ENCODE measurements at regions not wholly inside any gene's neighbourhood (a gene's known extent, or its start where the extent isn't known, plus 50 kb on each side); places are given as distances from the start of the nearest gene placed in this dataset.
"Not testable (repeated sequence)": the region's sequence is repeated elsewhere in the genome, so short reads cannot be mapped to it uniquely, and the experiment has no call there.

- H3K27ac ChIP-seq = no peak overlapping the region
- H3K4me1 ChIP-seq = no peaks in the 10 kb centered on the region
- H3K4me3 ChIP-seq = no peak overlapping the region
- H3K36me3 ChIP-seq = no peaks in the 10 kb centered on the region
- TF ChIP-seq CTCF (IDR thresholded peaks at IDR 0.05) = no peak
- H3K9me3 ChIP-seq = no peaks in the 10 kb centered on the region
- ATAC-seq (no peak), DNase-seq (no peak)
- H3K27me3 ChIP-seq = no peaks in the 10 kb centered on the region
- intact Hi-C loops (cut with DNase I) = no loop called here
Measured at GRCh38 chr7:69311489-69311888, 286.8 kb upstream of the AUTS2 start.

- intact Hi-C loops (cut with DNase I); H3K36me3 ChIP-seq; H3K4me3 ChIP-seq; ATAC-seq; H3K4me1 ChIP-seq; H3K9me3 ChIP-seq; H3K27me3 ChIP-seq; H3K27ac ChIP-seq; DNase-seq: not testable (repeated sequence)
Measured at GRCh38 chr7:69313852-69314251, 284.4 kb upstream of the AUTS2 start.

DNA sequence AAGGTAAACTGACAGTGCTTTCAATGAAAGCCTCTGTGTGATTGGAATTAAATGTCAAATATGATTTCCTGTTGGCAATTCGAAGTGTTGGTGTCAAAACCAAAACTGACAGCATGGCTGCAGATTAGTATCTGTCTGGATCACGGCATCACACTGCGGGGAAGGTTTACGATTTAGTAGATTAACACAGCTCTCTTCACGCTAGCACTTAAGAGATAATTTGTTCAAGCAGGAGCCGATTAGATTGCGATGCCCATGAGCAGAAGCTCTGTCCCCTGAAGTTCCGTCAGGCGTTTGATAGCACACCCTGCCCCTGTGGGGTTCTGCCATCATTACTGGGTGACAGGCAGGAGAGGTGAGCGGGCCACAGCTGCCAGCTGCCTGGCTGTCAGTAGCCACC is 279.5 kb upstream of the AUTS2 start:
- Histone ChIP-seq H3K4me3 (no peak overlapping the region), H3K27me3 (no peaks in the 10 kb centered on the region), H3K9me3 (no peaks in the 10 kb centered on the region), H3K36me3 (no peaks in the 10 kb centered on the region), H3K27ac (no peak overlapping the region), H3K4me1 (no peaks in the 10 kb centered on the region)
- intact Hi-C loops (cut with DNase I) = no loop called here
- DNase-seq (no peak), ATAC-seq (no peak)
- no peak for TF ChIP-seq CTCF (IDR thresholded peaks at IDR 0.05)

DNA sequence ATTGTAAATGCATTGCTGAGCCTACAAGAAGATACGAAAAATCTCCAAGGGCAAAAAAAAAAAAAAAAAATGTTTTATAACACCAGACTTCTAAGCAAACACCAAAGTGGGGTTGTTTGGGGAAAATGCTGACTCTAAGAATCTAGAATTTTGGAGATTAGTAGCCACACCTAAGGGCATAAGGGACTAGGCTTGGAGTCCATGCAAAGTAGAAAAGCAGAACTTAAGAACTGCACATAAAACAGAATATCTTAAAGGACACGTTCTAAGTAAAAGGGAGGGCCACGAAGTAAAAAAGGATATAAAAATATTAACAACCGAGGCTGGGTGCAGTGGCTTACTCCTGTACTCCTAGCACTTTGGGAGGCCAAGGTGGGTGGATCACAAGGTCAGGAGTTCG is 269.8 kb upstream of the AUTS2 start:
- no peak for TF ChIP-seq CTCF (IDR thresholded peaks at IDR 0.05)
- Histone ChIP-seq H3K27ac (no peak overlapping the region), H3K36me3 (no peaks in the 10 kb centered on the region), H3K27me3 (no peaks in the 10 kb centered on the region), H3K4me3 (no peak overlapping the region), H3K4me1 (no peaks in the 10 kb centered on the region), H3K9me3 (no peaks in the 10 kb centered on the region)
- DNase-seq = no peak
- no peak for ATAC-seq
- intact Hi-C loops (cut with DNase I) = no loop called here

DNA sequence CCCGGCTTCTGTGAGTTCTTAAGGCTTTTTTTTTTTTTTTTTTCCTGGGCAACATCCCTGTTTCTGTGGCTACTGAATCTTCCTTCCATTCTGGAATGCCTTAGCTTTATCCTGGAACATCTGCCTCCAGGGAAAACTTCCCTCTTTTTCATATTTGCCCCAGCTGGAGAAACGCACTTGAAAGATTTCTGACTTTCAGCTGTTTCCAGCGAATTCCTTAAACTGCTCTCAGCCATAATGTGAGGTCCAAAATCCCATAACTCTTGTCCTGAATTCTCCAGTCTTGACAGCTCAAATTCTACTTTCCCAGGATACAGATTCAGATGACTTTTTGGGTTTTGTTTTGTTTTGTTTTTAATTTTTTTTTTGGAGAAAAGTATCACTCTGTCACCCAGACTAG is 263.6 kb upstream of the AUTS2 start:
- Histone ChIP-seq H3K36me3 (no peaks in the 10 kb centered on the region), H3K4me3 (no peak overlapping the region), H3K27ac (no peak overlapping the region), H3K9me3 (no peaks in the 10 kb centered on the region), H3K27me3 (peaks cover 0 to 6% of the 10 kb centered on the region in 2 donors), H3K4me1 (no peaks in the 10 kb centered on the region)
- no peak for TF ChIP-seq CTCF (IDR thresholded peaks at IDR 0.05)
- intact Hi-C loops (cut with DNase I) = no loop called here
- ATAC-seq (no peak), DNase-seq (no peak)

- DNase-seq (no peak), ATAC-seq (no peak)
- TF ChIP-seq CTCF (IDR thresholded peaks at IDR 0.05) = no peak
- intact Hi-C loops (cut with DNase I) = no loop called here
- no peaks in the 10 kb centered on the region for H3K9me3 ChIP-seq
- no peaks in the 10 kb centered on the region for H3K4me1 ChIP-seq
- H3K36me3 ChIP-seq = no peaks in the 10 kb centered on the region
- H3K4me3 ChIP-seq = no peak overlapping the region
- no peak overlapping the region for H3K27ac ChIP-seq
- H3K27me3 ChIP-seq = peaks cover 0 to 6% of the 10 kb centered on the region in 2 donors
Measured at GRCh38 chr7:69335331-69335730, 262.9 kb upstream of the AUTS2 start.
